HCT116 (cell line): ENCODE measurements at regions not wholly inside any gene's neighbourhood (a gene's known extent, or its start where the extent isn't known, plus 50 kb on each side); places are given as distances from the start of the nearest gene placed in this dataset.

Experiments
- ATAC-seq: fragments of 200-7000 bp; cut with Tn5 transposase; 2 replicates; pipeline ENCODE4 v1.9.1; 2020; ENCODE audit warnings: mild to moderate bottlenecking, moderate library complexity
- BruUV-seq: library from RNA; stranded (reverse); fragments of 400-500 nt; replicated peaks from 2 replicates; lab custom pipeline; 2021; lab: Mats Ljungman, UMichigan
- CTCF ChIA-PET: fragments of 300-600 bp; sonication (Branson Sonifier 250); formaldehyde crosslinking; loops from one replicate; lab custom pipeline; 2021; ENCODE audit warnings: antibody characterized with exemption; lab: Charles Lee
- POLR2A ChIA-PET: fragments of 300-600, 350-600 bp; sonication (Branson Sonifier 250); formaldehyde crosslinking; loops from one replicate; lab custom pipeline; 2021; ENCODE audit warnings: antibody characterized with exemption; lab: Charles Lee
- RAD21 ChIA-PET, 2 experiments: fragments of 300-600 bp; sonication (Branson Sonifier 250); formaldehyde crosslinking; loops; one replicate each; lab custom pipeline; 2023; ENCODE audit warnings: low total read pairs in 2 of 2; ENCODE audit not compliant: uncharacterized antibody in 2 of 2, unreplicated experiment in 2 of 2, low non-redundant PET in 1 of 2; lab: Charles Lee
- DNase-seq: peaks from one replicate; pipeline ENCODE4 v3.0.0-alpha.2; 2010; ENCODE audit warnings: low read depth, low spot score
- H2AFZ ChIP-seq: fragments of 200-600 bp; shearing (Covaris generic), sonication (generic); 2 replicates; pipeline ENCODE4 v1.6.1; 2017; ENCODE audit warnings: low read depth, mixed run types, mixed read lengths, antibody characterized with exemption, low read length; ENCODE audit not compliant: poor library complexity, severe bottlenecking
- H3K27ac ChIP-seq: 2 replicates; pipeline ENCODE4 v1.5.1; 2012; ENCODE audit warnings: low read depth, low read length
- H3K27me3 ChIP-seq: fragments of 200-600 bp; sonication (generic); 2 replicates; pipeline ENCODE4 v1.6.1; 2016; ENCODE audit warnings: mixed run types, low read length, mixed read lengths; ENCODE audit not compliant: insufficient read depth
- H3K36me3 ChIP-seq, 2 experiments: fragments of 200-500 bp in 1 of 2; fragments of 200-600 bp in 1 of 2; sonication (Bioruptor generic) in 1 of 2; sonication (generic) in 1 of 2; 2 replicates each; pipeline versions ENCODE4 v1.5.1 to v1.6.1; 2014 to 2016; ENCODE audit warnings: low read length in 2 of 2, inconsistent platforms in 1 of 2, mixed read lengths in 1 of 2, mixed run types in 1 of 2; ENCODE audit not compliant: insufficient read depth in 2 of 2, control insufficient read depth in 1 of 2
- H3K4me1 ChIP-seq, 2 experiments: fragments of 200-600 bp in 1 of 2; sonication (generic) in 1 of 2; 2 replicates each; pipeline versions ENCODE4 v1.5.1 to v1.6.1; 2012 to 2017; ENCODE audit warnings: low read length in 2 of 2, inconsistent platforms in 1 of 2, mild to moderate bottlenecking in 1 of 2, mixed read lengths in 1 of 2, mixed run types in 1 of 2, moderate library complexity in 1 of 2; ENCODE audit not compliant: insufficient read depth in 2 of 2, control insufficient read depth in 1 of 2
- H3K4me2 ChIP-seq: fragments of 200-600 bp; sonication (generic); 2 replicates; pipeline ENCODE4 v1.6.1; 2017; ENCODE audit warnings: mixed run types, low read length, mixed read lengths
- H3K4me3 ChIP-seq, 2 experiments: fragments of 200-600 bp in 1 of 2; sonication (generic) in 1 of 2; replicated peaks in 1 of 2; 2 replicates each; pipeline ENCODE4 v1.5.1; 2011 to 2016; ENCODE audit warnings: low read length in 2 of 2, control low read depth in 1 of 2, low read depth in 1 of 2, mild to moderate bottlenecking in 1 of 2, mixed read lengths in 1 of 2, mixed run types in 1 of 2
- H3K79me2 ChIP-seq: fragments of 200-600 bp; sonication (generic); 2 replicates; pipeline ENCODE4 v1.6.1; 2017; ENCODE audit warnings: mild to moderate bottlenecking, mixed run types, low read length, moderate library complexity, mixed read lengths; ENCODE audit not compliant: insufficient read depth
- H3K9ac ChIP-seq: fragments of 200-600 bp; sonication (generic); 2 replicates; pipeline ENCODE4 v1.6.1; 2016; ENCODE audit warnings: low read length, mixed read lengths
- H3K9me2 ChIP-seq: fragments of 200-600 bp; sonication (generic), shearing (Covaris generic); 2 replicates; pipeline ENCODE4 v1.6.1; 2017; ENCODE audit warnings: mixed run types, mild to moderate bottlenecking, moderate library complexity; ENCODE audit not compliant: insufficient read depth
- H3K9me3 ChIP-seq, 2 experiments: fragments of 200-500 bp in 1 of 2; fragments of 200-600 bp in 1 of 2; sonication (Bioruptor generic) in 1 of 2; sonication (generic) in 1 of 2; 2 replicates each; pipeline ENCODE4 v1.6.1; 2014 to 2017; ENCODE audit warnings: low read length in 2 of 2, mixed read lengths in 2 of 2, inconsistent platforms in 1 of 2, low read depth in 1 of 2, mild to moderate bottlenecking in 1 of 2, mixed run types in 1 of 2, moderate library complexity in 1 of 2; ENCODE audit not compliant: control insufficient read depth in 1 of 2, insufficient read depth in 1 of 2
- H4K20me1 ChIP-seq: fragments of 200-600 bp; sonication (generic), shearing (Covaris generic); 2 replicates; pipeline ENCODE4 v1.6.1; 2017; ENCODE audit warnings: mixed run types, mild to moderate bottlenecking, moderate library complexity; ENCODE audit not compliant: insufficient read depth
- CEBPB ChIP-seq: IDR thresholded peaks from 2 replicates; pipeline ENCODE4 v1.6.1; 2012; ENCODE audit warnings: low read depth
- EGR1 ChIP-seq: IDR thresholded peaks from 2 replicates; pipeline ENCODE4 v1.6.1; 2012; ENCODE audit warnings: low read depth
- ELF1 ChIP-seq: IDR thresholded peaks from 2 replicates; pipeline ENCODE4 v1.6.1; 2012; ENCODE audit warnings: low read depth, borderline replicate concordance
- FOSL1 ChIP-seq: IDR thresholded peaks from 2 replicates; pipeline ENCODE4 v1.6.1; 2012; ENCODE audit warnings: low read depth
- MAX ChIP-seq: IDR thresholded peaks from 2 replicates; pipeline ENCODE4 v1.6.1; 2012
- SIN3A ChIP-seq: IDR thresholded peaks from 2 replicates; pipeline ENCODE4 v1.6.1; 2012; ENCODE audit warnings: low read depth
- SP1 ChIP-seq: IDR thresholded peaks from 2 replicates; pipeline ENCODE4 v1.6.1; 2012; ENCODE audit warnings: low read depth
- TCF7L2 ChIP-seq: IDR thresholded peaks from 2 replicates; pipeline ENCODE4 v1.7.0; 2011; ENCODE audit warnings: borderline replicate concordance, inconsistent platforms; ENCODE audit not compliant: insufficient read depth, insufficient read length; ENCODE audit errors: extremely low read depth
- ZFX ChIP-seq: fragments of 450-650 bp; IDR thresholded peaks from 2 replicates; pipeline ENCODE4 v1.6.1; 2017
- ZNF274 ChIP-seq: fragments of 200-500 bp; sonication (Bioruptor generic); IDR thresholded peaks from 2 replicates; pipeline ENCODE4 v1.6.1; 2014; ENCODE audit warnings: mild to moderate bottlenecking, low read depth, low read length, inconsistent platforms
- intact Hi-C: fragments of 100-400 bp; cut with micrococcal nuclease; formaldehyde crosslinking; loops from 2 replicates; pipeline ENCODE4 v1.10.0; 2022
- TF ChIP-seq, protein P1 (sequence below): IDR thresholded peaks from 2 replicates; pipeline ENCODE4 v1.6.1; 2012; ENCODE audit warnings: low read depth
- TF ChIP-seq, protein P2 (sequence below): IDR thresholded peaks from 2 replicates; pipeline ENCODE4 v1.6.1; 2012

DNA sequence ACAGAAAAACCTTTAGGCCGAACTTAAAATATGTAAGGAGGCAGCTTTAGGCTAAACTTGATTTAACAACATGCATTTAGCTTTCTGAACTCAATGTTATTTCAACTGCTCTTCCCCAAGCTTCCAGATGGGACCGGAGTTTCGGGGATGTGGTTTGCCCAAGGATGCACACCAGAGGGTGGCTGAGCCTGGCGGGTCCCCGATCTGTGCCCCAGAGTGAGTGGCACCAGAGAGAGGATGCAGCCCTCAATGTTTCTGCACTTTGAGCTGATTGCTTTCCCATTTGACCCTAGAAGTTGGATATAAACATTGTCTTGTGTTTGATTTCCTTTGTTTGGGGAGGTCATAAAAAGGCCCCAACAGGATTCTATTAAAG, 348.0 kb upstream of the TNRC6C start:
- Histone ChIP-seq H2AFZ (no peak overlapping the region), H3K4me2 (no peak overlapping the region), H3K9me2 (no peaks in the 10 kb centered on the region), H4K20me1 (no peaks in the 10 kb centered on the region), H3K9ac (no peak overlapping the region), H3K9me3 (no peaks in the 10 kb centered on the region), H3K27me3 (peaks cover 52% of the 10 kb centered on the region), H3K4me3 (no peak overlapping the region), H3K27ac (no peak overlapping the region), H3K4me1 (no peaks in the 10 kb centered on the region), H3K79me2 (no peaks in the 10 kb centered on the region), H3K36me3 (no peaks in the 10 kb centered on the region)
- BruUV-seq = no TSS peak
- TF ChIP-seq ZNF274 (no peak), CEBPB (no peak), ELF1 (no peak), EGR1 (no peak), SP1 (no peak), MAX (no peak), SIN3A (no peak), ZFX (no peak), TCF7L2 (no peak), FOSL1 (no peak)
- TF ChIP-seq, protein P1, sequence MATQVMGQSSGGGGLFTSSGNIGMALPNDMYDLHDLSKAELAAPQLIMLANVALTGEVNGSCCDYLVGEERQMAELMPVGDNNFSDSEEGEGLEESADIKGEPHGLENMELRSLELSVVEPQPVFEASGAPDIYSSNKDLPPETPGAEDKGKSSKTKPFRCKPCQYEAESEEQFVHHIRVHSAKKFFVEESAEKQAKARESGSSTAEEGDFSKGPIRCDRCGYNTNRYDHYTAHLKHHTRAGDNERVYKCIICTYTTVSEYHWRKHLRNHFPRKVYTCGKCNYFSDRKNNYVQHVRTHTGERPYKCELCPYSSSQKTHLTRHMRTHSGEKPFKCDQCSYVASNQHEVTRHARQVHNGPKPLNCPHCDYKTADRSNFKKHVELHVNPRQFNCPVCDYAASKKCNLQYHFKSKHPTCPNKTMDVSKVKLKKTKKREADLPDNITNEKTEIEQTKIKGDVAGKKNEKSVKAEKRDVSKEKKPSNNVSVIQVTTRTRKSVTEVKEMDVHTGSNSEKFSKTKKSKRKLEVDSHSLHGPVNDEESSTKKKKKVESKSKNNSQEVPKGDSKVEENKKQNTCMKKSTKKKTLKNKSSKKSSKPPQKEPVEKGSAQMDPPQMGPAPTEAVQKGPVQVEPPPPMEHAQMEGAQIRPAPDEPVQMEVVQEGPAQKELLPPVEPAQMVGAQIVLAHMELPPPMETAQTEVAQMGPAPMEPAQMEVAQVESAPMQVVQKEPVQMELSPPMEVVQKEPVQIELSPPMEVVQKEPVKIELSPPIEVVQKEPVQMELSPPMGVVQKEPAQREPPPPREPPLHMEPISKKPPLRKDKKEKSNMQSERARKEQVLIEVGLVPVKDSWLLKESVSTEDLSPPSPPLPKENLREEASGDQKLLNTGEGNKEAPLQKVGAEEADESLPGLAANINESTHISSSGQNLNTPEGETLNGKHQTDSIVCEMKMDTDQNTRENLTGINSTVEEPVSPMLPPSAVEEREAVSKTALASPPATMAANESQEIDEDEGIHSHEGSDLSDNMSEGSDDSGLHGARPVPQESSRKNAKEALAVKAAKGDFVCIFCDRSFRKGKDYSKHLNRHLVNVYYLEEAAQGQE = no peak
- TF ChIP-seq, protein P2, sequence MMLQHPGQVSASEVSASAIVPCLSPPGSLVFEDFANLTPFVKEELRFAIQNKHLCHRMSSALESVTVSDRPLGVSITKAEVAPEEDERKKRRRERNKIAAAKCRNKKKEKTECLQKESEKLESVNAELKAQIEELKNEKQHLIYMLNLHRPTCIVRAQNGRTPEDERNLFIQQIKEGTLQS = no peak
- intact Hi-C loops = no loop called here
- DNase-seq = no peak
- no peak for ATAC-seq
- POLR2A ChIA-PET = no interaction called here
- RAD21 ChIA-PET = no interaction called here
- CTCF ChIA-PET = no interaction called here
